Suprapubic skin (tissue), 3 donors: ENCODE measurements at regions not wholly inside any gene's neighbourhood (a gene's known extent, or its start where the extent isn't known, plus 50 kb on each side); places are given as distances from the start of the nearest gene placed in this dataset.

ENCODE experiments used
- POLR2A ChIP-seq, 2 donors: fragments of 450-650 bp; IDR thresholded peaks; one replicate each; pipeline ENCODE4 v1.6.1; 2017; ENCODE audit warnings: antibody characterized with exemption in 2 of 2, mild to moderate bottlenecking in 2 of 2, moderate library complexity in 2 of 2
- TF ChIP-seq, protein P1 (sequence below), 2 donors: fragments of 200-600 bp in 1 of 2; fragments of 450-650 bp in 1 of 2; sonication (generic) in 1 of 2; IDR thresholded peaks; one replicate each; pipeline ENCODE4 v1.5.1; 2016 to 2019; ENCODE audit warnings: antibody characterized with exemption in 2 of 2, mild to moderate bottlenecking in 1 of 2, moderate library complexity in 1 of 2

DNA sequence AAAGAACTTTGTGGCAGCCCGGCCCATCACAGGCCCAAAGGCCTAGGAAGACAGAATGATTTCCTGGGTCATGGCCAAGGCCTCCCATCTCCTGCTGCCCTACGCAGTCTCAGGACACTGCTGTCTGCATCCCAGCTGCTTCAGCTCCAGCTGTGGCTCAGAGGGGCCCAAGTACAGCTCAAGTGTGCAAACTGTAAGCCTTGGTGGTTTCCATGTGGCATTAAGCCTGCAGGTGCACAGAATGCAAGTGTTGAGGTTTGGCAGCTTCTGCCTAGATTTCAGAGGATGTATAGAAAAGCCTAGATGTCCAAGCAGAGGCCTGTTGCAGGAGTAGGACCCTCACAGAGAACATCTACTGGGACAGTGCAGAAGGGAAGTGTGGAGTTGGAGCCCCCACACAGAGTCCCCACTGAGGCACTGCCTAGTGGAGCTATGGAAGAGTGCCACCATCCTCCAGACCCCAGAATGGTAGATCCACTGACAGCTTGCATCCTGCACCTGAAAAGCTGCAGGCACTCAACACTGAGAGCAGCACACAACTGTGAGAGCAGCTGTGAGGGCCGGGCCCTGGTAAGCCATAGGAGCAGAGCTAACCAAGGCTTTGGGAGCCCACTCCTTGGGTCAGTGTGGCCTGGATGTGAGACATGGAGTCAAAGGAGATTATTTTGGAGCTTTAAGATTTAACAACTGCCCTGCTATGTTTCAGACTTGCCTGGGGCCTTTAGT, 208.2 kb upstream of the CMC1 start:
- TF ChIP-seq, protein P1, sequence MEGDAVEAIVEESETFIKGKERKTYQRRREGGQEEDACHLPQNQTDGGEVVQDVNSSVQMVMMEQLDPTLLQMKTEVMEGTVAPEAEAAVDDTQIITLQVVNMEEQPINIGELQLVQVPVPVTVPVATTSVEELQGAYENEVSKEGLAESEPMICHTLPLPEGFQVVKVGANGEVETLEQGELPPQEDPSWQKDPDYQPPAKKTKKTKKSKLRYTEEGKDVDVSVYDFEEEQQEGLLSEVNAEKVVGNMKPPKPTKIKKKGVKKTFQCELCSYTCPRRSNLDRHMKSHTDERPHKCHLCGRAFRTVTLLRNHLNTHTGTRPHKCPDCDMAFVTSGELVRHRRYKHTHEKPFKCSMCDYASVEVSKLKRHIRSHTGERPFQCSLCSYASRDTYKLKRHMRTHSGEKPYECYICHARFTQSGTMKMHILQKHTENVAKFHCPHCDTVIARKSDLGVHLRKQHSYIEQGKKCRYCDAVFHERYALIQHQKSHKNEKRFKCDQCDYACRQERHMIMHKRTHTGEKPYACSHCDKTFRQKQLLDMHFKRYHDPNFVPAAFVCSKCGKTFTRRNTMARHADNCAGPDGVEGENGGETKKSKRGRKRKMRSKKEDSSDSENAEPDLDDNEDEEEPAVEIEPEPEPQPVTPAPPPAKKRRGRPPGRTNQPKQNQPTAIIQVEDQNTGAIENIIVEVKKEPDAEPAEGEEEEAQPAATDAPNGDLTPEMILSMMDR (IDR thresholded peaks at IDR 0.05) = no peak
- no peak for TF ChIP-seq POLR2A (IDR thresholded peaks at IDR 0.05)
